Breast epithelium (tissue), 3 donors: ENCODE measurements at regions not wholly inside any gene's neighbourhood (a gene's known extent, or its start where the extent isn't known, plus 50 kb on each side); places are given as distances from the start of the nearest gene placed in this dataset.

ENCODE experiments used
- CTCF ChIP-seq, 3 donors: fragments of 450-650 bp; IDR thresholded peaks; one replicate each; pipeline ENCODE4 v1.5.1; 2016 to 2017; ENCODE audit warnings: antibody characterized with exemption in 3 of 3, mild to moderate bottlenecking in 3 of 3, moderate library complexity in 3 of 3
- POLR2A ChIP-seq: fragments of 450-650 bp; IDR thresholded peaks from one replicate; pipeline ENCODE4 v1.6.1; 2016; ENCODE audit warnings: antibody characterized with exemption, mild to moderate bottlenecking, moderate library complexity

- TF ChIP-seq CTCF (IDR thresholded peaks at IDR 0.05): no peak
- TF ChIP-seq POLR2A: no peak
These were observed 84.6 kb upstream of the PACRGL start for GRCh38 chr4:20615486-20616260.
